ENCODE measurements at regions not wholly inside any gene's neighbourhood (a gene's known extent, or its start where the extent isn't known, plus 50 kb on each side); places are given as distances from the start of the nearest gene placed in this dataset.

- no peak for DNase-seq
Measured at GRCh38 chr6:113796038-113796437, 61.1 kb upstream of the MARCKS start.

- DNase-seq = no peak
Measured at GRCh38 chr6:113802779-113803178, 54.4 kb upstream of the MARCKS start.

- peak; percentile 68 for DNase-seq
Measured at GRCh38 chr6:113805173-113805790, 51.9 kb upstream of the MARCKS start.

GRCh38 chr6:113805811-113806495 lies 51.2 kb upstream of the MARCKS start:
- no peak for DNase-seq
